AG10803 (cell line): ENCODE measurements at regions not wholly inside any gene's neighbourhood (a gene's known extent, or its start where the extent isn't known, plus 50 kb on each side); places are given as distances from the start of the nearest gene placed in this dataset.

ENCODE experiments used
- DNase-seq: peaks from one replicate; pipeline ENCODE4 v3.0.0; 2010; ENCODE audit warnings: low read depth
- H3K4me3 ChIP-seq: 2 replicates; pipeline ENCODE4 v1.5.1; 2011; ENCODE audit warnings: mild to moderate bottlenecking, low read length, control low read depth
- TF ChIP-seq, protein P1 (sequence below): conservative IDR thresholded peaks from 2 replicates; pipeline ENCODE4 v1.5.1; 2011; ENCODE audit warnings: mild to moderate bottlenecking, low read length, control low read depth, inconsistent platforms

DNA sequence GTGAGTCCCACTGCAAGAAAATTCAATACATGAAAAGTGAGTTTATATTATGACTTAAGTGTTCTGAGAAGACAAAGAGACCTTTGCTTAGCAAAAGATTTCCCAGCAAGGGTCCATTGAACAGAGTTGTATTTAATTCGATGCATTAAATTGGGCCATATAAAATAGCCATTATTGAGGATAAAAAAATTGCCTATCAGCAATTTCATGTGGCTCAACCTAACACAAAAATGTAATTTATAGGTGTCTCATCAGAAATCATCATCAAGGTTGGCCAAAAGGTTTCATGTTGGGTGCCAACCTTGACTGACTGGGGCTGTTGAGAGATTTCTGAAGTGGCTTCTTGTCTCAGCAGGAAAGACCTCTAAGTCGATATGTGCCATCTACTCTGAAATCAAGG, 84.8 kb upstream of the TOX3 start:
- TF ChIP-seq, protein P1, sequence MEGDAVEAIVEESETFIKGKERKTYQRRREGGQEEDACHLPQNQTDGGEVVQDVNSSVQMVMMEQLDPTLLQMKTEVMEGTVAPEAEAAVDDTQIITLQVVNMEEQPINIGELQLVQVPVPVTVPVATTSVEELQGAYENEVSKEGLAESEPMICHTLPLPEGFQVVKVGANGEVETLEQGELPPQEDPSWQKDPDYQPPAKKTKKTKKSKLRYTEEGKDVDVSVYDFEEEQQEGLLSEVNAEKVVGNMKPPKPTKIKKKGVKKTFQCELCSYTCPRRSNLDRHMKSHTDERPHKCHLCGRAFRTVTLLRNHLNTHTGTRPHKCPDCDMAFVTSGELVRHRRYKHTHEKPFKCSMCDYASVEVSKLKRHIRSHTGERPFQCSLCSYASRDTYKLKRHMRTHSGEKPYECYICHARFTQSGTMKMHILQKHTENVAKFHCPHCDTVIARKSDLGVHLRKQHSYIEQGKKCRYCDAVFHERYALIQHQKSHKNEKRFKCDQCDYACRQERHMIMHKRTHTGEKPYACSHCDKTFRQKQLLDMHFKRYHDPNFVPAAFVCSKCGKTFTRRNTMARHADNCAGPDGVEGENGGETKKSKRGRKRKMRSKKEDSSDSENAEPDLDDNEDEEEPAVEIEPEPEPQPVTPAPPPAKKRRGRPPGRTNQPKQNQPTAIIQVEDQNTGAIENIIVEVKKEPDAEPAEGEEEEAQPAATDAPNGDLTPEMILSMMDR = no peak
- H3K4me3 ChIP-seq = no peak overlapping the region
- DNase-seq = no peak

DNA sequence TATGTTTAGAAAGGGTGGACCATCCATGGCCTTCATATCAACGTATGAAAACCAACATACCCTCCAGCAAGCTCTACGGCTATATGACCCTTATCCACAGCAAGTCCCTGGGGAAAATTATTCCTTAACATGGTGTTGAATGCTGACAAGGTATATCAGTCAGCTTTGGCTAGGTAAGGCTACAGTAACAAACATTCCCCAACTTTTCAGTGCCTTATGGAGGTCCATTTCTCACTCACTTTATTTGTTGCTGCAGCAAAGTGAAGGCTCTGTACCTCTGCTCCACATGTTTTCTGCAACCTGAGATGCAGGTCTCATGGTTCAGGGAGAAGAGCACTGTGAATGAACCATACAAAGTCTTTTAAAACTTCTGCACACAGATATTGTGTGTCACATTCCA, 83.8 kb upstream of the TOX3 start:
- DNase-seq = no peak
- TF ChIP-seq, protein P1 = no peak
- no peak overlapping the region for H3K4me3 ChIP-seq

- no peak overlapping the region for H3K4me3 ChIP-seq
- TF ChIP-seq, protein P1 = no peak
- no peak for DNase-seq
Observed at GRCh38 chr16:52629296-52629695, 82.4 kb upstream of the TOX3 start.

DNA sequence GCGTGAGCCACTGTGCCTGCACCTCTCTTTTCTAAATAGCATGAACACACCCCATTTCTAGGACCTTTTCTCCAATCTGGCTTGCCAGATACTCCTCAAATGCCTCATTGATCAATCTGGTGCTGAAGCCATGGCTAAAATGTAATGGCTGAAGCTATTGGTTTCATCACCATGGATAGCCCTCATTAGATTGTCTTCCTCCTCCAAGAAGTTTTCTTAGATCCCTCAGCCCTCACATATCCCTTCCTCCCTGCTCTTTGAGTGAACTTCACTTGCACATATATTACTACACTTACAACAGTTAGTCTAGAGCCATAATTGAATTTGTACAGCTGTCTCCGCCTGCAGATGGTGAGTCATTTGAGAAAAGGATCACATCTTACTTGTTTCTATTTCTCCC, 77.9 kb upstream of the TOX3 start:
- TF ChIP-seq, protein P1 = no peak
- H3K4me3 ChIP-seq = no peak overlapping the region
- no peak for DNase-seq

- TF ChIP-seq, protein P1 = no peak
- no peak overlapping the region for H3K4me3 ChIP-seq
- DNase-seq = no peak
Observed at GRCh38 chr16:52621651-52622050, 74.7 kb upstream of the TOX3 start.

DNA sequence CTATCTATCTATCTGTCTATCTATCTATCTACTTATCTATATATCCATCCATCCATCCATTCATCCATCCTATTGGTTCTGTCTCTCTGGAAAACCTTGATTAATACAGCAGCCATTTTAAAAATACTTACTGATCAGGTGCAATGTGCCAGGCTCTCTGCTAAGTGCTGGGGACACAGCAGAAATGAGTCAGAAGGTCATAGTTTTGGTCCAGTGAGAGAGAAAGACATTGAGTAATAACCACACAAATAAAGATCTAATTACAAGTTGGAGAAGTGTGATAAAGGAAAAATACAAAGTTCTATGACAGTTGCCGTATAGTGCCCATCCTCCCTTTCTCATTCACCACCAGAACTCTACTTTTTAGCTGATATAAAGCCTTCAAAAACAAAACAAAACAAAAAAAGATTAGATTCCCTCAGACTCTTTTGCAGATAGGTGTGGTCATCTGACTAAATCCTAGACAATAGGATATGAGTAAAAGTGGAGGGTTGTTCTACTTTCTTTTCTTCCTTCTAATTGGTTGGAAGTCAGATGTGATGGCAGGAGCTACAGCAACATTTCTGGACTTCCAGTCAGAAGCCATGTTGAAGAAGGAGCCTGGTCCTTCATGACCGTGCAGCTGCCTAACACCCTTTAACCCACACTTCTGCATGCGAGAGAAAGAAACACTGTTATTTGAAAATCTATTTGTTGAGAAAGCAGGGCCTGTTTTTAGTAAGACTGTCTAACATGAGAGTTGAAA, 72.0 kb upstream of the TOX3 start:
- TF ChIP-seq, protein P1 = no peak

GRCh38 chr16:52617591-52617990, 70.6 kb upstream of the TOX3 start:
- H3K4me3 ChIP-seq = no peak overlapping the region
- DNase-seq = no peak
- TF ChIP-seq, protein P1 = no peak

More for the DNA sequence above, 72.0 kb upstream of the TOX3 start:
- DNase-seq = no peak
- no peak overlapping the region for H3K4me3 ChIP-seq
